Inferior parietal cortex (tissue), 1 donor: ENCODE measurements at regions not wholly inside any gene's neighbourhood (a gene's known extent, or its start where the extent isn't known, plus 50 kb on each side); places are given as distances from the start of the nearest gene placed in this dataset.

ENCODE experiments used
- DNase-seq: peaks from one replicate; pipeline ENCODE4 v3.0.0-alpha.2; 2016; ENCODE audit errors: extremely low spot score

GRCh38 chr13:107339209-107339608, 771.3 kb upstream of the ARGLU1 start:
- no peak for DNase-seq

GRCh38 chr13:107332188-107332587, 764.3 kb upstream of the ARGLU1 start:
- DNase-seq, result no peak

- no peak for DNase-seq
These were observed 763.4 kb upstream of the ARGLU1 start for GRCh38 chr13:107331359-107331758.

- DNase-seq, result no peak
These were observed 762.5 kb upstream of the ARGLU1 start for GRCh38 chr13:107330484-107330883.

- DNase-seq, result no peak
These were observed 762.1 kb upstream of the ARGLU1 start for GRCh38 chr13:107329991-107330390.

GRCh38 chr13:107324416-107325204, 756.7 kb upstream of the ARGLU1 start:
- no peak for DNase-seq

- no peak for DNase-seq
These were observed 754.3 kb upstream of the ARGLU1 start for GRCh38 chr13:107322228-107322627.

GRCh38 chr13:107305178-107305577, 737.2 kb upstream of the ARGLU1 start:
- DNase-seq, result no peak

- DNase-seq, result no peak
These were observed 733.9 kb upstream of the ARGLU1 start for GRCh38 chr13:107301724-107302374.

- no peak for DNase-seq
These were observed 731.8 kb upstream of the ARGLU1 start for GRCh38 chr13:107299717-107300116.

GRCh38 chr13:107296804-107297203, 728.9 kb upstream of the ARGLU1 start:
- no peak for DNase-seq

- no peak for DNase-seq
These were observed 727.6 kb upstream of the ARGLU1 start for GRCh38 chr13:107295416-107296140.

GRCh38 chr13:107293924-107294323, 726.0 kb upstream of the ARGLU1 start:
- DNase-seq, result no peak

- no peak for DNase-seq
These were observed 723.9 kb upstream of the ARGLU1 start for GRCh38 chr13:107291875-107292274.

- no peak for DNase-seq
These were observed 721.6 kb upstream of the ARGLU1 start for GRCh38 chr13:107289540-107289939.

GRCh38 chr13:107284173-107284572, 716.2 kb upstream of the ARGLU1 start:
- DNase-seq, result no peak

GRCh38 chr13:107277911-107278310, 710.0 kb upstream of the ARGLU1 start:
- DNase-seq, result no peak

GRCh38 chr13:107276936-107277335, 709.0 kb upstream of the ARGLU1 start:
- no peak for DNase-seq

- DNase-seq, result no peak
These were observed 708.1 kb upstream of the ARGLU1 start for GRCh38 chr13:107275945-107276614.

GRCh38 chr13:107275312-107275711, 707.4 kb upstream of the ARGLU1 start:
- no peak for DNase-seq

- DNase-seq, result no peak
These were observed 703.3 kb upstream of the ARGLU1 start for GRCh38 chr13:107271227-107271626.

GRCh38 chr13:107266657-107267056, 698.7 kb upstream of the ARGLU1 start:
- no peak for DNase-seq
